SJSA1 (cell line): ENCODE measurements at regions not wholly inside any gene's neighbourhood (a gene's known extent, or its start where the extent isn't known, plus 50 kb on each side); places are given as distances from the start of the nearest gene placed in this dataset.

ENCODE experiments used
- DNase-seq, 2 experiments: peaks; one replicate each; pipeline ENCODE4 v3.0.0-alpha.2; 2015 to 2020; ENCODE audit warnings: low spot score in 2 of 2, low read depth in 1 of 2
- H3K27ac ChIP-seq: fragments of 250-450 bp; sonication (Bioruptor Pico); 2 replicates; pipeline ENCODE4 v1.5.1; 2020; ENCODE audit warnings: mild to moderate bottlenecking, moderate library complexity
- H3K27me3 ChIP-seq: fragments of 250-450 bp; sonication (Bioruptor Pico); replicated peaks from 2 replicates; pipeline ENCODE4 v1.5.1; 2020; ENCODE audit warnings: mild to moderate bottlenecking, moderate library complexity
- H3K36me3 ChIP-seq: fragments of 250-450 bp; sonication (Bioruptor Pico); 2 replicates; pipeline ENCODE4 v1.5.1; 2020; ENCODE audit warnings: mild to moderate bottlenecking
- H3K4me1 ChIP-seq: fragments of 250-450 bp; sonication (Bioruptor Pico); replicated peaks from 2 replicates; pipeline ENCODE4 v1.6.1; 2021; ENCODE audit warnings: mild to moderate bottlenecking
- H3K4me3 ChIP-seq: fragments of 250-450 bp; sonication (Bioruptor Pico); 2 replicates; pipeline ENCODE4 v1.5.1; 2020; ENCODE audit warnings: mild to moderate bottlenecking
- H3K9me3 ChIP-seq: fragments of 250-450 bp; sonication (Bioruptor Pico); replicated peaks from 2 replicates; pipeline ENCODE4 v1.5.1; 2020; ENCODE audit warnings: mild to moderate bottlenecking

DNA sequence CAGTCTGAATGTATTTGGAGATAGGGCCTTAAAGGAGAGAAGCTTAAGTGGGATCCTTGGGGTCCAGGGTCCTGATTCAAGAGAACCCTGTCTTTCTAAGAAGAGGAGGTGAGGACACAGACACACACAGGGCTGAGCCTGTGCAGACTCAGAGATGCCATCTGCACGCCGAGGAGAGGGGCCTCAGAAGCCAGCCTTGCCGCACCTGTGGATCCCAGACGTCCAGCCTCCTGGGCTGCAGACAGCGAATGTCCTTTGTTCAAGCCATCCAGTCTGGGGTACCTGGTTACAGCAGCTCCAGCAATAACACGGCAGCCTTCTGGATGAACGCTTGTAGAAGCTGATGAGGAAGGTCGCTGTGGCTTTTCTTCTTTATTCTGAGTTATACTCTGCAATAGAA is 1086.1 kb downstream of the BRD1 start:
- Histone ChIP-seq H3K27me3 (no peaks in the 10 kb centered on the region), H3K4me1 (no peaks in the 10 kb centered on the region), H3K27ac (no peak overlapping the region), H3K4me3 (no peak overlapping the region), H3K9me3 (peaks cover 4% of the 10 kb centered on the region), H3K36me3 (no peaks in the 10 kb centered on the region)
- peak in 1 of 2 experiments; percentile 19 for DNase-seq

- Histone ChIP-seq H3K36me3 (no peaks in the 10 kb centered on the region), H3K4me1 (no peaks in the 10 kb centered on the region), H3K4me3 (no peak overlapping the region), H3K27ac (no peak overlapping the region), H3K27me3 (no peaks in the 10 kb centered on the region), H3K9me3 (peaks cover 4% of the 10 kb centered on the region)
- DNase-seq, result peak in 1 of 2 experiments; percentile 36
Observed at GRCh38 chr22:48740731-48741405, 1086.8 kb downstream of the BRD1 start.

DNA sequence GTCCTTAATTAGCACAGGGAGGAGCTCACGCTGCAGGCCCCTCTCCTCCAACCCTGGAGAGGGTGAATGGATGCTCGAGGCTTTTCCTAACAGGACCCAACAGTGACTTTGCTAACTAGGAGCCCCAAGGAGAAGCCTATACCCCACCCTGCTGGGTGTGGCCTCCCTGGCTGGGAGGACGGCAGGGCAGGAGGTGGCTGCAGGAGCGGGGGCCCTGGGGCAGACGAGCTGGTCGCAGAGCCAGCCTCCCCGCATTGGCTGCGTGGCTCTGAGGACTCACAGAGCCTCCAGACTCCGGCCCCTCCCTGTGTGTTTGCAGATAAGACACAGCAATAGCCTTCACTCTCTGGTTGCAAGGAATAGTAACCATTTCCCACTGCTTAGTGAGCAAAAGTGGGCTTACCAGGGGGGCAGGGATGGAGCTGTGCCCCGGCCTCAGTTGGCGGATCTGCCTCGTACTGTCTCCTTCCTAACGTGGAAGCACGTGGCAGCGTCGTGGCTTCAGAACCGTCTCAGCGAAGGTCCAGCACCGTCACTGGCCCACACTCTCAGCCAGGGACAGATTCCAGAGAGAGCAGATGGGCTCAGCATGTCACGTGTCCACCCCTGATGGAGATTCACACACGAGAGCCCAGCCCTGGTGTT is 1087.5 kb downstream of the BRD1 start:
- H3K4me3 ChIP-seq, result no peak overlapping the region
- peaks cover 1% of the 10 kb centered on the region; the same call in 1 of the 2 replicates for H3K36me3 ChIP-seq
- H3K9me3 ChIP-seq, result peaks cover 4% of the 10 kb centered on the region
- DNase-seq, result peak in 1 of 2 experiments; percentile 34
- H3K4me1 ChIP-seq, result no peaks in the 10 kb centered on the region
- H3K27ac ChIP-seq, result no peak overlapping the region
- no peaks in the 10 kb centered on the region for H3K27me3 ChIP-seq

- no peak overlapping the region for H3K27ac ChIP-seq
- DNase-seq, result no peak
- H3K9me3 ChIP-seq, result peaks cover 4% of the 10 kb centered on the region
- no peaks in the 10 kb centered on the region for H3K4me1 ChIP-seq
- H3K36me3 ChIP-seq, result peaks cover 6% of the 10 kb centered on the region
- H3K4me3 ChIP-seq, result no peak overlapping the region
- no peaks in the 10 kb centered on the region for H3K27me3 ChIP-seq
Observed at GRCh38 chr22:48739348-48740085, 1088.2 kb downstream of the BRD1 start.

GRCh38 chr22:48738204-48738980 is 1089.3 kb downstream of the BRD1 start:
- Histone ChIP-seq H3K36me3 (peaks cover 6% of the 10 kb centered on the region), H3K9me3 (peaks cover 4% of the 10 kb centered on the region), H3K4me3 (no peak overlapping the region), H3K27ac (no peak overlapping the region), H3K4me1 (no peaks in the 10 kb centered on the region), H3K27me3 (no peaks in the 10 kb centered on the region)
- DNase-seq, result no peak

DNA sequence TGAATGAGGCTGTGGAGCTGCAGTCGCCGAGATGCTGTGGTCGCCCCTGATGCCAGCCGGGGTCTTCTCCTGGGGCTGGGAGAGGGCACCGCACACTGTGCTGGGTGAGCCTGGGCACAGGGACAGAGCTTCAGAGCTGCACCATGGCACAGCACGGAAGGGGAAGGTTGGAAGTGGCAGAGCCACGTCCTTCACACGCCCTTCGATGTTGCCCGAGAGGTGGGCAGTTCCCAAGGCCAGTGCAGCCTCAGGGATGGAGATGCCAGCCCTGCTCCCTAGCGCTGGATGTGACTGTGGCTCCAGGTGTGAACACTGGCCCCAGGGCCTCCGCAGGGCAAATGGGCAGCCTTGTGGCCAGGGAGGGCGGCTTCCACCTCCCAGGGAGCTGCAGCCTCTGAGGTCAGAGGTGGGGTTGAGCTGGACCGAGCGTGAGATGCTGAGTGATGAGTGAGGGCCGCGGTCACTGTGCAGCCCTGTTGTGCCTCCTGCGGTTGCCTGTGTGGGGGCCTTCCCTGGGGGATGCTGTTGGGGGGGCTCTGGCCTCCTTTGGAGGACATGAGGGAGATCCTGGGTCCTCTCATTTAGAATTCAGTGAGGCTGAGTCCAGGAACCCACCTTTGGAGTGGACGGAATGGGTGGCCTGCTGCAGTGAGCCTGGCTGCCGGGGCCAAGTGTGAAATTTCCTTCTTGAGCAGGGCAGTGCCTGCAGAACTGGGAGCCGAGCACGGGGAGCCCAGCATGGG is 1090.0 kb downstream of the BRD1 start:
- Histone ChIP-seq H3K27me3 (no peaks in the 10 kb centered on the region), H3K4me1 (no peaks in the 10 kb centered on the region)

DNA sequence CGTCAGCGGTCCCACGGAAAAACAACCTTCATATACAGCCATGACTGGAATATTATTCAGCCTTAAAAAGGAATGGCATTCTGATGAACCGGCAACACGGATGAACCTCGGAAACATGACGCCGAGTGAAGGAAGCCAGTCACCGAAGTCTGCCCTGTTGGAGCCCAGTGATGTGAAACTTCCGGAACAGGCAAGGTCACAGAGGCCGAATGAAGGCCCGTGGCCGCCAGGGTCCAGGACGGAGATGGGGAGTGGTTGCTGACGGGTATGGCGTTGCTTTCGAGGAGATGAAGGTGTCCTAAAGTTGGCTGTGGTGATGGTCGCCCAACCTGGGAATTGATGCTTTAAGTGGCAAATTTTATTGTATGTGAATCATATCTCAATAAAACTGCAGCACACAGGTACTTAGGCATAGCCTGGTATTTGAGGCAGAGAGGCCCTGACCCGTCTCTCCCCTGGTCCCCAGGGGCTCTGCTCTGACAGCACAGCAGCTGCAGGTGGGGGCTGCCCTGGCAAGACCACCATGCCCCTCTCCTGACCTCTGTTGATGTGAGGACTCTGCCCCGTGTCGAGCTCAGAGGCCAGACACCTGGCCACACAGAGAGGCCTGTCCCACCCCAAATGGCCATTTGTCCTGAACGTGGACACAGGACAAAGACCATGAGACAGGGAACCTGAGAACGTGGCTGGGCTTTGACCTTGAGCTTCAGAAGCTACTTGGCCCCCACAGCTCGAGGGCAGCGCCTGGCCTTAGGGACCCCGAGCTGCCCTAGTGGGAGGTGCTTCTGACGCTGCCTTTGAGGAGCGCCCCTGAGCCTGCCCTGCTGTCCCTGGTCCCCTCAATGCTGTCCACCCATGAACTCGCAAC is 1090.8 kb downstream of the BRD1 start:
- Histone ChIP-seq H3K4me1 (no peaks in the 10 kb centered on the region), H3K27ac (no peak overlapping the region), H3K27me3 (no peaks in the 10 kb centered on the region), H3K9me3 (peaks cover 4% of the 10 kb centered on the region), H3K4me3 (no peak overlapping the region), H3K36me3 (peaks cover 6% of the 10 kb centered on the region)
- DNase-seq, result no peak

More for the DNA sequence above, 1090.0 kb downstream of the BRD1 start:
- H3K27ac ChIP-seq, result no peak overlapping the region
- no peak overlapping the region for H3K4me3 ChIP-seq
- peaks cover 6% of the 10 kb centered on the region for H3K36me3 ChIP-seq
- peaks cover 4% of the 10 kb centered on the region for H3K9me3 ChIP-seq
- no peak for DNase-seq

DNA sequence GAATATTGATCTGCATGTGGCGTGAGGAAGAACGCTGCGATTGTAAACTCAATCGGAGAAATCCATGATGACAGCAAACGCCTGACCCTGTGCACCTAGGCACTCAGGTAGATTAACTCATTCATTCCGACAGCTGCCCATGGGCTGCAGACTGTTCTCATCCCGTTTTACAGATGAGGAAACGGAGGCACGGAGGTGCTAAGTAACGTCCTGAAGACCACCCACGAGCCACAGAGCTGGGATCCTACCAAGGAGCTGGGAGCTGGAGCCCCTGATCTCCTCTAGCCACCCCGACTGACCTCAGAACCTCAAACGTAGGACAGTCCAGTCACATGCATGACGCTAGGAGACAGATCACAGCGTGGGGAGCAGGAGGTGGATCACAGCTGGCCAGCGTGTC is 1092.7 kb downstream of the BRD1 start:
- Histone ChIP-seq H3K27ac (no peak overlapping the region), H3K9me3 (no peaks in the 10 kb centered on the region; the same call in 1 of the 2 replicates), H3K4me3 (no peak overlapping the region), H3K4me1 (no peaks in the 10 kb centered on the region), H3K36me3 (peaks cover 6% of the 10 kb centered on the region), H3K27me3 (no peaks in the 10 kb centered on the region)
- DNase-seq, result no peak

DNA sequence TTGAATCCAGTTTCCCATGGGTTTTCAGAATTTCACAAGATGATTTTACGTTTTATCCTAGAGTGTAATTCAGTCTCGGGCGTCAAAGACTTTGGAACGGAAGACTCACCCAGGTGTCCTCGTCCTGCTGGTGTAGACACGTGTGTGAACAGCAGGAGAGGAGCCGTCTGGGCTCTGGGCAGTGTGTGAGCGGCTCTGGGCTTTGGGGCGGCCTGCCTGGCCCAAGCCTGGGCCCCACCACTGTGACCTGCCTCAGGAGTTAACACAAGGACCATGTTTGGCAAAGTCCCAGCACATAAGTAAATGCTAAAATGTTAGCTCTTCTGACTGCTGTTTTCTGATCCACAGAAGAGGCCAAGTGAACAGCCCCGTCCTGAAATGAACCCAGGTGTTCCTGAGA is 1093.3 kb downstream of the BRD1 start:
- Histone ChIP-seq H3K4me1 (no peaks in the 10 kb centered on the region), H3K9me3 (no peaks in the 10 kb centered on the region; the same call in 1 of the 2 replicates), H3K4me3 (no peak overlapping the region), H3K36me3 (peaks cover 6% of the 10 kb centered on the region), H3K27ac (no peak overlapping the region), H3K27me3 (no peaks in the 10 kb centered on the region)
- DNase-seq, result no peak

DNA sequence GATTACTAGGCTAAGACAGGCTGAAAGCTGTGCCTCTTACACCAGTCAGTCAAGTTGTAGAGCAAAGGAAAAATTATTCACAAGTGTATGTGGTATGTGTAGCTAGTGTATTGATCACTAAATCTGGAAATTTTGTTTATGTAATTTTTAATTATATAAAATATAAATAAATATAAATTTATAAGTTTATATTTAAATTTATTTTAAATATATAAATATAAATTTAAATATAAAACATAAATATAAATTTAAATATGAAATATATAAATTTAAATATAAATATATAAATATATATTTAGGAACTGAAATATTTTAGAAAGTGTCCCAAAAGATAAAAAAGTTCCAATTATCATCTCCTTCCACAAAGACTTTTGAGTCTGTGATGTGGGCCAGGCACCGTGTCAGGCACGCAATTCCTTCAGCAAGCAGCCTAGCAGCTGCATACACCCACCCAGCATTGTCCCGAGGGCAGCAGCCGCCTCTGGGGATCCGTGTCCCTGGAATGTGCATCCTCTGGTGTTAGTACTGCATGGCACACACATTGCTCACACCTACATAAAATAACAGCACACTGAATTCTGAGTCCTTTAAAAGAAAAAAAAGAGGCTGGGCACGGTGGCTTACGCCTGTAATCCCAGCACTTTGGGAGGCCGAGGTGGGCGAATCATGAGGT is 1098.0 kb downstream of the BRD1 start:
- peaks cover under 1% of the 10 kb centered on the region for H3K36me3 ChIP-seq
- H3K27me3 ChIP-seq, result no peaks in the 10 kb centered on the region
- H3K4me3 ChIP-seq, result no peak overlapping the region
- no peaks in the 10 kb centered on the region for H3K4me1 ChIP-seq
- H3K27ac ChIP-seq, result no peak overlapping the region
- no peaks in the 10 kb centered on the region; the same call in none of the 2 replicates for H3K9me3 ChIP-seq
- no peak for DNase-seq

- Histone ChIP-seq H3K36me3 (no peaks in the 10 kb centered on the region; the same call in 1 of the 2 replicates), H3K4me3 (no peak overlapping the region), H3K27ac (no peak overlapping the region), H3K4me1 (no peaks in the 10 kb centered on the region), H3K9me3 (no peaks in the 10 kb centered on the region; the same call in none of the 2 replicates), H3K27me3 (no peaks in the 10 kb centered on the region)
- no peak for DNase-seq
Observed at GRCh38 chr22:48727454-48728058, 1100.1 kb downstream of the BRD1 start.
